DND-41 (cell line): ENCODE measurements at regions not wholly inside any gene's neighbourhood (a gene's known extent, or its start where the extent isn't known, plus 50 kb on each side); places are given as distances from the start of the nearest gene placed in this dataset.

Experiments used
- ATAC-seq: fragments of 200-7000 bp; cut with Tn5 transposase; 3 replicates; pipeline ENCODE4 v1.9.1; 2021; ENCODE audit warnings: low read depth; ENCODE audit not compliant: insufficient read depth
- DNase-seq: peaks from one replicate; pipeline ENCODE4 v3.0.0-alpha.2; 2020
- H2AFZ ChIP-seq: 2 replicates; pipeline ENCODE4 v1.6.0; 2012; ENCODE audit warnings: low read depth, low read length
- H3K27ac ChIP-seq: 2 replicates; pipeline ENCODE4 v1.5.1; 2012; ENCODE audit warnings: low read length, inconsistent platforms
- H3K27me3 ChIP-seq: fragments of 200-600 bp; sonication (generic); 2 replicates; pipeline ENCODE4 v1.6.0; 2012; ENCODE audit warnings: low read length, mild to moderate bottlenecking, inconsistent platforms; ENCODE audit not compliant: insufficient read depth, poor library complexity
- H3K36me3 ChIP-seq: 2 replicates; pipeline ENCODE4 v1.5.1; 2012; ENCODE audit warnings: low read length, inconsistent platforms; ENCODE audit not compliant: insufficient read depth
- H3K4me1 ChIP-seq: 2 replicates; pipeline ENCODE4 v1.5.1; 2012; ENCODE audit warnings: mild to moderate bottlenecking, low read length; ENCODE audit not compliant: insufficient read depth
- H3K4me2 ChIP-seq: 2 replicates; pipeline ENCODE4 v1.6.0; 2012; ENCODE audit warnings: mild to moderate bottlenecking, moderate library complexity, low read length, inconsistent platforms; ENCODE audit not compliant: insufficient read depth
- H3K4me3 ChIP-seq, 2 experiments: fragments of 200-600 bp in 1 of 2; shearing (Covaris generic) in 1 of 2; 2 replicates each; pipeline ENCODE4 v1.5.1; 2012 to 2016; ENCODE audit warnings: inconsistent platforms in 2 of 2, low read length in 2 of 2, mild to moderate bottlenecking in 2 of 2, low read depth in 1 of 2, moderate library complexity in 1 of 2
- H3K79me2 ChIP-seq: 2 replicates; pipeline ENCODE4 v1.6.0; 2012; ENCODE audit warnings: low read length, inconsistent platforms; ENCODE audit not compliant: insufficient read depth
- H3K9ac ChIP-seq: 2 replicates; pipeline ENCODE4 v1.6.0; 2012; ENCODE audit warnings: low read depth, mild to moderate bottlenecking, inconsistent platforms, low read length, moderate library complexity
- H3K9me3 ChIP-seq: 2 replicates; pipeline ENCODE4 v1.5.1; 2012; ENCODE audit warnings: low read length, moderate library complexity, mild to moderate bottlenecking, inconsistent platforms; ENCODE audit not compliant: insufficient read depth, severe bottlenecking
- H4K20me1 ChIP-seq: 2 replicates; pipeline ENCODE4 v1.6.0; 2012; ENCODE audit warnings: low read length; ENCODE audit not compliant: insufficient read depth
- CTCF ChIP-seq: IDR thresholded peaks from 2 replicates; pipeline ENCODE4 v1.5.1; 2012; ENCODE audit warnings: borderline replicate concordance, low read length, moderate library complexity, mild to moderate bottlenecking; ENCODE audit not compliant: poor library complexity, severe bottlenecking; ENCODE audit errors: extremely low read depth
- EZH2 ChIP-seq: IDR thresholded peaks from 3 replicates; pipeline ENCODE4 v1.6.1; 2012; ENCODE audit warnings: borderline replicate concordance, low read depth, mild to moderate bottlenecking, moderate library complexity, low read length, inconsistent platforms; ENCODE audit not compliant: severe bottlenecking

GRCh38 chr6:122048570-122048969 is 350.9 kb upstream of the HSF2 start:
- no peak overlapping the region for H3K27ac ChIP-seq
- no peak for TF ChIP-seq EZH2
- no peak for TF ChIP-seq CTCF
- no peak overlapping the region for H3K4me2 ChIP-seq
- no peak overlapping the region for H2AFZ ChIP-seq
- H3K9ac ChIP-seq = no peak overlapping the region
- H3K79me2 ChIP-seq = no peaks in the 10 kb centered on the region
- H3K27me3 ChIP-seq = no peaks in the 10 kb centered on the region
- H3K4me1 ChIP-seq = no peaks in the 10 kb centered on the region
- H3K9me3 ChIP-seq = no peaks in the 10 kb centered on the region
- H3K36me3 ChIP-seq = no peaks in the 10 kb centered on the region
- no peaks in the 10 kb centered on the region for H4K20me1 ChIP-seq
- DNase-seq (no peak), ATAC-seq (no peak)
- no peak overlapping the region for H3K4me3 ChIP-seq

- ATAC-seq (no peak), DNase-seq (no peak)
- H3K9me3 ChIP-seq = no peaks in the 10 kb centered on the region
- H3K9ac ChIP-seq = no peak overlapping the region
- H3K27me3 ChIP-seq = no peaks in the 10 kb centered on the region
- TF ChIP-seq CTCF (no peak), EZH2 (no peak)
- no peak overlapping the region for H2AFZ ChIP-seq
- H3K4me1 ChIP-seq = no peaks in the 10 kb centered on the region
- no peak overlapping the region for H3K27ac ChIP-seq
- no peaks in the 10 kb centered on the region for H3K36me3 ChIP-seq
- no peaks in the 10 kb centered on the region for H4K20me1 ChIP-seq
- H3K4me2 ChIP-seq = no peak overlapping the region
- H3K4me3 ChIP-seq = no peak overlapping the region
- no peaks in the 10 kb centered on the region for H3K79me2 ChIP-seq
Observed at GRCh38 chr6:122049341-122049740, 350.1 kb upstream of the HSF2 start.

- ATAC-seq (no peak), DNase-seq (no peak)
- H3K9me3 ChIP-seq = no peaks in the 10 kb centered on the region
- H3K27ac ChIP-seq = no peak overlapping the region
- no peak overlapping the region for H3K4me2 ChIP-seq
- no peaks in the 10 kb centered on the region for H3K27me3 ChIP-seq
- H3K79me2 ChIP-seq = no peaks in the 10 kb centered on the region
- H3K9ac ChIP-seq = no peak overlapping the region
- no peaks in the 10 kb centered on the region for H4K20me1 ChIP-seq
- no peaks in the 10 kb centered on the region for H3K4me1 ChIP-seq
- no peak for TF ChIP-seq EZH2
- no peak for TF ChIP-seq CTCF
- H3K36me3 ChIP-seq = no peaks in the 10 kb centered on the region
- H2AFZ ChIP-seq = no peak overlapping the region
- no peak overlapping the region for H3K4me3 ChIP-seq
Observed at GRCh38 chr6:122050242-122050755, 349.2 kb upstream of the HSF2 start.

- Histone ChIP-seq H3K36me3 (no peaks in the 10 kb centered on the region), H2AFZ (no peak overlapping the region), H3K79me2 (no peaks in the 10 kb centered on the region), H4K20me1 (no peaks in the 10 kb centered on the region), H3K27ac (no peak overlapping the region), H3K9me3 (no peaks in the 10 kb centered on the region), H3K9ac (no peak overlapping the region), H3K4me2 (no peak overlapping the region), H3K27me3 (no peaks in the 10 kb centered on the region), H3K4me1 (no peaks in the 10 kb centered on the region), H3K4me3 (no peak overlapping the region)
- ATAC-seq (no peak), DNase-seq (no peak)
- TF ChIP-seq EZH2 (no peak), CTCF (no peak)
Observed at GRCh38 chr6:122052346-122052900, 347.0 kb upstream of the HSF2 start.
